Left lobe of liver (tissue), 2 donors: ENCODE measurements at regions not wholly inside any gene's neighbourhood (a gene's known extent, or its start where the extent isn't known, plus 50 kb on each side); places are given as distances from the start of the nearest gene placed in this dataset.

Source experiments
- ATAC-seq: fragments of 200-7000 bp; cut with Tn5 transposase; one replicate; pipeline ENCODE4 v1.9.1; 2020; ENCODE audit warnings: mild to moderate bottlenecking, moderate library complexity
- DNase-seq: peaks from one replicate; pipeline ENCODE4 v3.0.0-alpha.2; 2020; ENCODE audit warnings: low spot score
- donor health status: DM: no; HTN: no; CAD: no; lungs with moderate emphysema.
- donor health status: DM: no; HTN: yes; CAD: no.

GRCh38 chr2:118351796-118352195 is 263.5 kb downstream of the INSIG2 start:
- ATAC-seq (no peak), DNase-seq (no peak)

- ATAC-seq, result no peak
- no peak for DNase-seq
These were observed 262.4 kb downstream of the INSIG2 start for GRCh38 chr2:118350621-118351020.

DNA sequence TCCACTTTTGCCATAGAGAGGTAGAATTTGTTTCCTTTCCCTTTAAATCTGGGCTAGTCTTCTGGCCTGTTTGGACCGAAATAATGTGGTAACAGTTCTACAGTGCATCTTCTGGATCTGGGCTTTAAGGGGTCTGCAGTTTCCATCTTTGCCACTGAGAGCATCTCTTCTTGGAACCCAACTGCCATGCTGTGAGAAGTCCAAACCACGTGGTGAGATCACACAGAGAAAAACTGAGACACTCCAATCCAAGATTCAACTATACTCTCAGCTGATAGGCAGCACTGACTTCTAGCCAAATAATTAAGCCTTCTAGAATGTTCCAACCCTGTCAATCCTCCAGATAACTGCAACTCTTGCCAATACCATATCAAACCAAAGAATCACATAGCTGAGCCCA is 261.1 kb downstream of the INSIG2 start:
- no peak for ATAC-seq
- DNase-seq, result no peak

DNA sequence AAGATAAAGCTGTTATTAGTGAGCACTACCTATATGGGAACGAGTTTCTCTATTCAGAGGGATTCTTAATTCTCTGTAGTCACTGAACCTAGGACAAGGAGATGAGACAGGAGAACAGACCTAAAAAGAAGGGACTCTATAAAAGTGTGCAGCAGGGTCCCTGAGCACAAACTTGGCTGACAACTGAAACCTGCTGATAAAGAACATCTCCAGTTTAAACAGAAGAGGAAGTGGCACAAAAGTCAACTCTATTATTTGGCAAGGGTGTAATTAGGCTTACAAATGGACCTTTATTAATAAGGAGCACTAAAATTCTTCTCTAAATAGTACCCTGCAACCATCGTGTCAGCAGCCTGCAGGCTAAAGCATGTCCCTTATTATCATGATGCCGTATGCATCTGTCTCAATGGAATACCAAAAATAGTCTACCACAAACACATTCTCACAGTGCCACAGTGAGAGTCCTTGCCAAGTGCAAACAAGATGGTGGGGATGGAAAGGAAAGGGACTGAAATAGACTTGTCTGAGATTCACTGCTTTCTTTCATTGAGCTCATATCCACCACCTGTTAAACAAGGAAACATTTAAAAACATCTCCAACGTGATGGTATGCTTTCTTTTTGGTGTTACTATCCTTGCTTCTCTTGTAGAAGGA is 260.2 kb downstream of the INSIG2 start:
- ATAC-seq (no peak), DNase-seq (no peak)

DNA sequence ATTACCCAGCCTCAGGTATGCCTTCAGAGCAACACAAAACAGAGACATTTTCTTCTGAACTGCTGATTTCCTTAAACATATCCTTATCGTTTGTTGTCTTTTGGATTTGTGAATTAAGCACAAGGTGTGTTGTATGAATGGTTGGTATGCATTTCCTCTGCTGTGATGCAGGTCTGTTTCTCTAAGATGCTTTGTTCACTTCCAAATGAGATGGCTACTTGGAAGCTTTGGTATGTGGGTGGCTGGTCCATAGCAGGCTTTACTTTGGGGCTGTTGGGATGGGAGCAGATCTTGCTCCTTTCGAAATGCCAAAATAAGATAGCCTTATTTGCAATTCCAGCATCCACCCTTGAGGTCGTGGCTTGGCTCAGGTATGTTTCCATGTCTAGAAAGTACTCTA is 257.2 kb downstream of the INSIG2 start:
- no peak for ATAC-seq

DNA sequence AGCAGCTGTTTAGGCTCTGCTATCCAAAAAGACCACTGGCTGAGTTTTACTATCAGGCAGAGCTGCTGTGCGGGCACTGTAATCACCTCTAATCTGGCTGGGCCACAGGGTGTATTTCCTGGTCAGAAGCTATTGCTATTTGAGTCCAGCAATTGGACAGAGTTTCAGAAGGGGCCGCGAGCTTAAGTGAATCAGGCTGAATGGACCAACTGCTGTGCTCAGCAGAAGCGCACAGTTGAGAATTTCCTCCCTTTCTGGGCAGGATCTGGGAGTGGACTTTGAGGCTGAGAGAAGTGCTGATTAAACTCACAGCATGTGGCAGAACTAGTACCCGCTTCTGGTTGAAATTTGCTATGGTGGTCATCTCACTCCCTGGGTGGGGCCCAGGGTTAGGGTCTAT is 251.8 kb downstream of the INSIG2 start:
- ATAC-seq (no peak), DNase-seq (no peak)

More for the DNA sequence above, 257.2 kb downstream of the INSIG2 start:
- no peak for DNase-seq

- ATAC-seq, result no peak
These were observed 251.1 kb downstream of the INSIG2 start for GRCh38 chr2:118339386-118339785.

DNA sequence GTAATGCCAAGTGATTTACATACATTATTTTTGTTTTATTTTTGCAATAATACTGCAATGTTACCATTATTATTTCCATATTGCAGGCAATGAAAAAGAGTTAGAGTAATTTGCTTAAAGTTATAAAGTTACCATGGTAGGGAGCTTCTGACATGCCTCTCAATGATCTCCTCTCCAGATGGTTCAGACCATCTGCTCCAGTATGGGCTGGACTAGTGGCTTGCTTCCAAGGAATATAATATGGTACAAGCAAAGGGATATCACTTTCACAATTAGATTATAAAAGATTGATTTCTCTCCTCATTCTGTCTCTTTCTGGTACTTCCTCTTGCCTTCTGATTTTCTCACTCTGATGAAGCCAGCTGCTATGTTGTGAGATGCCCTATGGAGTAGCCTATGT is 245.4 kb downstream of the INSIG2 start:
- ATAC-seq (no peak), DNase-seq (no peak)

More at GRCh38 chr2:118339386-118339785, 251.1 kb downstream of the INSIG2 start:
- DNase-seq, result no peak

DNA sequence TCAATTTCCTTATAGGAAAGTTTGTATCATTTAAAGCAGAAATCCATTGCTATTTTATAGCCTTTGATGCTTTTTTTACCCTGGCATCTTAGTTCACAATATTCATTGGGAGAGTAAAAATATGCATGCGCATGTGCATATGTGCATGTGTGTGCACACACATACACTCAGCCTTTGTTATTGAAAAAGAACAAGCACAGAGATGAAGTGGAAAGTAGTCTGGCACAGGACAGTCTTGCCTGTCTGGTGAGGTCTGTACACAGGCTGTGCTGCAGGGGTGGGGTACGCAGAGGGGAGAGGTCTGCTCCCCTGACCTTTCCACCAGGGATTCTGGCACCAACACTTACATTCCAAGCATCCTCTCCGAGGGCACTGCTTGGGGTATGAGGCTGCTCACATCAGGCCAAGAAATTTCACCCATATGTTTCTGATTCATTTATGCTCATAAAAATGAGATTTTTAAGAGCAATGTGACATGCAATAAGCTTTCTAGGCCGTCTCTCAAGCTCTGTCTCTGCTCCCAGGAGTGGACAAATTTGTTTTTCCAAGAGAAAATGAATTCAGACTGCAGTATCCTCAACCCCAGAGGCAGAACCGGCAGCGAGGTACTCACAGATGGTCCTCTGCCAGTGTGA is 237.2 kb downstream of the INSIG2 start:
- ATAC-seq (no peak), DNase-seq (no peak)

DNA sequence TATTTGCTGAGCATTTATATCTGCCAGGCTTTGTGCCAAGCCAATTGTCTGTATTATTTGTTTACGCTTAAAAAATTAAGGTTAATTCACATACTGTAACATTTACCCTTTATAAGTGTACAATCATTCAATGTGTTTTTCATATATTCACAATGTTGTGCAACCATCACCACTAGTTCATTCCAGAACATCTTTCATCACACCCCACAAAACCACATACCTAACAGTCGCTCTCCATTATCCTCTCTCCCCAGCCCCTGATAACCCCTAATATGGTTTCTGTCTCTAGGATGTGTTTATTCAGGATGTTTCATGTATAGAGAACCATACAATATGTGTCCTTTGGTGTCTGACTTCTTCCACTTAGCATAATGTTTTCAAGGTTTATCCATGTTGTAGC is 234.1 kb downstream of the INSIG2 start:
- ATAC-seq (no peak), DNase-seq (no peak)

DNA sequence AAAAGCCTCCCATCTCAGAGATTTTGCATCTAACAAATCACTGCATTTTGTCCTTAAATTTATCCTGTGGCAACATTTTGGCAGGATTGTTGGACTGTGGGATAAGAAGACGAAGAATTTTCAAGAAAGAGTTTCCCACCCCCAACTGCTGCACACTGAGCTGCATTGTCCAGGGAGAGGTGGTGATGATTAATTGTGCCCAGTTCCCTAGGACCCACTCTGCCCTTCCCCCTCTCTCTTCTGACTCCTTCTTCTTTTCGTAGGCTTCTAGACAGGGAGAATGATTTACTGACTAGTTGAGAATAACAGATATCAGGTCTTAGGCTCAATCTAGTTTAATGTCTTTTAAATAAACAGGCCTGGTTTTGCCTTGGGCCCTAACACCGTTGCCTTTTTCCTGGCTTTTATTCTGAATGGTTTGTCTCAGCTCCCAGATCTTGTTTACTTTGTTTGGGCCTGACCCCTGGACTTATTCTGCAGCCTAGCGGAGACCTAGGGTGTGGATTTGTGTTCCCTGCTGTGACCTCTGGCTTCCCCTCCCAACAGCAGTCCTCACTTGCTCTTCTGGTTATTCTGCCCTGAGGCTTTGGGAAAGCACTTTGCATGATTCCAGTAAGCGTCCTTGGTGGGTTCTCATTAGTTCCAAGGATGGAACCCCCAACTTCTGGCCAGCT is 233.3 kb downstream of the INSIG2 start:
- ATAC-seq, result peak; percentile 96
- peak; percentile 79 for DNase-seq

DNA sequence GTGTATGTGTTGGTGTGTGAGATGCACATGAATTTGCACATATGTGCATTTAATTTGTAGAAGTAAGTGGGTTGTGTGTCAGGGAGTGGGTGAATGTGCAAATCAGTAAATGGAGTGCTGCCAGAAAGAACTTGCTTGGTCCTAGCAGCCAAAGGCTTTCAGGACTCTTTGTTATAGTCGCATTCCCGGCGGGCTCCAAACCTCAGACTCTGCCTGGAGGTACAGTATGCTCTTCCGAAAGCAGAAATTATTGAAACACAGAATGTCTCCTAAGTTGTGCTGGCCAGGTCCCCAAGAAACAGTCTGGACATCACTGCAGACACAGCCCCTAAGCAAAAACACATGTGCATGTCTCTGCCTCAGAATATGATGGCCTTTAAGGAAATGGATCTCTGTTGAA is 232.4 kb downstream of the INSIG2 start:
- DNase-seq, result no peak
- ATAC-seq, result no peak

GRCh38 chr2:118320196-118320595 is 231.9 kb downstream of the INSIG2 start:
- DNase-seq (no peak), ATAC-seq (no peak)

DNA sequence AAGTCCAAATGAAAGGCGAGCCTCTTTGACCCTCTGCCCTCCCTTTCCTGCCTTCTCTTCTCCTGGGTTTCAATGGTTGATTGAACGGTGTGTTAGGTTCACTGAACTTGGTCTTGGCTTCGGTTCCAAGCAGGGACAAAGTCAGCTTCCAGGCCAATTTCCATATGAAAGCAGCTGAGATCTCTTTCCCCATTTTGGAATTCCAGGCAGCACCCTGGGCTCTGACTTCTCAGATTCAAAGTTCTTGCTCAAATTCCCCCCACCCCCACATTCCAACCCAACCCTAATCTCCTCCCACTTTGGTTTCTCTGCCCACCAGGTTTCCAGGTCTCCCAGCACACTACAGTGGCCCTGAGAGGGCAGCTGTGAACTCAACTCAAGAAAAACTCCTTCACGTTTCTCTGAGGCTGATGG is 231.0 kb downstream of the INSIG2 start:
- peak; percentile 76 for DNase-seq

DNA sequence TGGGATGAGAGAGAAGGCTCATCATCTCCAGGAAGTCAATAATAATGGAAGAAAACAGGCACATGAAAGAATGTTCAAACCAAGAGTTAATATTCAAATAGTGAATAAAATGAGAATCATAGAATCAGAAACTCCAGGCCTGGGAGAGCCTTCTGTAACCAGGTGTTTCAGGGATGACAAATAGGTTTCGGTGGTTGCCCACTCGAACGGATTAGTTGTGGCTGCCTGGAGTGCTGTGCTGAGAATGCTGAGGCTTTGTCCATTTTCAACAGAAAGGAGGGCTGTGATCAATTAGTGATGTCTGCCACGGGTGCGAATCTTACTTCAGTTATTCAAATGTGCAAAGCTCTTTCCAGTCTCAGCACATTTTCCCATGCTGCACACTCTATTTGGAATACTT is 227.3 kb downstream of the INSIG2 start:
- no peak for ATAC-seq
- DNase-seq, result no peak

More for the DNA sequence above, 231.0 kb downstream of the INSIG2 start:
- ATAC-seq, result peak; percentile 77

GRCh38 chr2:118312969-118313756 is 224.9 kb downstream of the INSIG2 start:
- no peak for ATAC-seq
- no peak for DNase-seq

DNA sequence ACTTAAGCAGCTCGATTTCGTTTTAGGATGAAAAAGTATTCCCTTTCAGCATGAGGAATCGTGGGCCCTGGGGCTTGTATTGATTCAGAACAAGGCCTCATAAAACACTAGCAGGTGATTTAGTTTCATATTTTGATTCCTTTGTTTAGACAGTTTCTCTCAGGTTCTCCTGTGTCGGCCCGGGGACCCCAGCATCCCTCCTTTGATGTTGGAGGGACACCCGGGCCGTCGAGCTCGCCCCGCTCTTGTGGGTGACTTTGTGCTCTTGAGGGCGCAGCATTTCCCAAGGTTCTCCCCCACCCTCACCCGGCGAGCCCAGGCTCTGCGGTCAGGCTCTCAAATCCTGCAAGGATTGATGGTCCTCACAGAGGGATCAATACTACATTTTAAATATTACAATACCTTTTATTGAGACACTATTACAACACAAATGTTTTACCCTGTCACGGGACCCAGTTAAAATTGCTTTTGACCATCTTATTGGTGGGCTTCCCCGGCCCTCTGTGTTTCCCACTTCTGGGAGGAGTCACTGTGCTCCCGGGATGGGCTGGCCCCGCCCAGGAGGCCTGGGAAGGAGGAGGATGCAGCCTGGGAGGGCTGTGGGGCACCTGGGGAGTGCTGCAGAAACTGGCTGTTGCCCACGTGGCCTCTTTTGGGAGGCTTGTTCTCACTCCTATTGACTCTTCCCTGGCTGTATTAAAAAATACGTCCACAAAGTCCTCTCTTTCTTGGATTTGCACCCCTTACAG is 222.6 kb downstream of the INSIG2 start:
- DNase-seq (no peak), ATAC-seq (no peak)

DNA sequence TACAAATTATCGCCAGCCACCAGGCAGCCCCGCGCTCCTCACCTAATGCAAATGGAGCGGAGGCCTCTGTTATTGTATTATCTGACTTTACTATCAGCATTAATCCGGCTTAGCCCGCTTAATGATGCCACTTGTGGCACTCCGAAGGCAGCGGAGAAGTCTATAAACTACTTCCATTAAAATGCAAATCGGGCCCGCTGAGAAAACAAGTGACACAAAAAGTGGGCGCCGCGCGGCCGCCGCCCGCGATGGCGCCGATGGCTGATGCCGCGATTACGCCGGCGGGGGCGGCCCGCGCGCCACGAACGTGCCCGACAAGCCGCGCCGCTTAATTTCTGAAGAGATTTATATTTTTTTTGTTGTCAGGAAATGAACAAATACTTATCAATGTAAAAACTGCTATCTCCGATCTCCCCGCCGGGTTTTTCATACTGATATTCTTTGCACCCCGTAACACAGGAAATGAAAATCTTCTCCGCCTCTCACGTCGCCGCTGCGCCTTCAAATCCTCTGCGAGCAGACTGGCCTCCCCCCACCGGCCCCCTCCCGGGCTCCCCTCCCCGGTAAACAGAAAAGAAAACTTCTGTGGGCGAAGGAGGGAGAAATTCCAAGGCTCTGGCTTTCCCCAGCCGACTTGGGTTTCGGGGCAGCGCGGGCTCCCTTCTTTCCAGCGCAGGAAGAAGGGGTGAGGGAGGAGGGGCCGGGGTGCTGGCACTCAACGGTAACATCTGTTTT is 221.8 kb downstream of the INSIG2 start:
- DNase-seq (no peak), ATAC-seq (no peak)

- DNase-seq (no peak), ATAC-seq (no peak)
These were observed 221.1 kb downstream of the INSIG2 start for GRCh38 chr2:118309257-118309945.
